ENCODE measurements at regions not wholly inside any gene's neighbourhood (a gene's known extent, or its start where the extent isn't known, plus 50 kb on each side); places are given as distances from the start of the nearest gene placed in this dataset.

DNA sequence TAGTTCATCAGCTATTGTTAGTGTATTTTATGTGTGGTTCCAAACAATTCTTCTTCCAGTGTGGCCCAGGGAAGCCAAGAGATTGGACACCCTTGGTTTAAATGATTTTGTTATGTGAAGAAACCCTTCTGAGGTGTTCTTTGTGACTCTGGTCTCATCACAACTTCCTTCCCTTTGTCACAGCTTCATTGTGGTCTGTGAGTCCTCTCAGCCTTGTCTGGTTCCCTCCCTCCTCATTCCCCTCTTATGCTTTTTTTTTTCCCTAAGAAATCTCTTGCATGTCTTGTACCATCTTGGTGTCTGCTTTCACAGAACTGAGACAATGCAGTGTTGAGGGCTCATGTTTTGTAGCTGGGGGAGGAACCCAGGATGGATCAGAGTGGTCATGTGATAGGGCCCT, 118.9 kb downstream of the TMEM182 start:
- TF ChIP-seq POLR2A (IDR thresholded peaks at IDR 0.05) = no peak
- TF ChIP-seq, protein P1, sequence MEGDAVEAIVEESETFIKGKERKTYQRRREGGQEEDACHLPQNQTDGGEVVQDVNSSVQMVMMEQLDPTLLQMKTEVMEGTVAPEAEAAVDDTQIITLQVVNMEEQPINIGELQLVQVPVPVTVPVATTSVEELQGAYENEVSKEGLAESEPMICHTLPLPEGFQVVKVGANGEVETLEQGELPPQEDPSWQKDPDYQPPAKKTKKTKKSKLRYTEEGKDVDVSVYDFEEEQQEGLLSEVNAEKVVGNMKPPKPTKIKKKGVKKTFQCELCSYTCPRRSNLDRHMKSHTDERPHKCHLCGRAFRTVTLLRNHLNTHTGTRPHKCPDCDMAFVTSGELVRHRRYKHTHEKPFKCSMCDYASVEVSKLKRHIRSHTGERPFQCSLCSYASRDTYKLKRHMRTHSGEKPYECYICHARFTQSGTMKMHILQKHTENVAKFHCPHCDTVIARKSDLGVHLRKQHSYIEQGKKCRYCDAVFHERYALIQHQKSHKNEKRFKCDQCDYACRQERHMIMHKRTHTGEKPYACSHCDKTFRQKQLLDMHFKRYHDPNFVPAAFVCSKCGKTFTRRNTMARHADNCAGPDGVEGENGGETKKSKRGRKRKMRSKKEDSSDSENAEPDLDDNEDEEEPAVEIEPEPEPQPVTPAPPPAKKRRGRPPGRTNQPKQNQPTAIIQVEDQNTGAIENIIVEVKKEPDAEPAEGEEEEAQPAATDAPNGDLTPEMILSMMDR (IDR thresholded peaks at IDR 0.05) = no peak
